Lung (tissue), 11 donors: ENCODE measurements at regions not wholly inside any gene's neighbourhood (a gene's known extent, or its start where the extent isn't known, plus 50 kb on each side); places are given as distances from the start of the nearest gene placed in this dataset.
"Not testable (repeated sequence)": the region's sequence is repeated elsewhere in the genome, so short reads cannot be mapped to it uniquely, and the experiment has no call there.

Experiments
- ATAC-seq: fragments of 200-7000 bp; cut with Tn5 transposase; one replicate; pipeline ENCODE4 v1.9.1; 2020; ENCODE audit warnings: moderate number of reproducible peaks; ENCODE audit not compliant: insufficient read depth, low FRiP score
- DNase-seq, 3 donors: peaks; one replicate each; pipeline ENCODE4 v3.0.0-alpha.2; 2013 to 2017
- H3K27ac ChIP-seq, 2 donors: one replicate each; pipeline ENCODE4 v1.5.1; 2013; ENCODE audit warnings: mild to moderate bottlenecking in 2 of 2, moderate library complexity in 2 of 2, control low read depth in 1 of 2, inconsistent platforms in 1 of 2, low read depth in 1 of 2, low read length in 1 of 2
- H3K27me3 ChIP-seq, 3 donors: one replicate each; pipeline ENCODE4 v1.5.1; 2013; ENCODE audit warnings: low read length in 2 of 3; ENCODE audit not compliant: control insufficient read depth in 3 of 3, insufficient read depth in 3 of 3
- H3K36me3 ChIP-seq, 4 donors: one replicate each; pipeline ENCODE4 v1.5.1; 2013; ENCODE audit warnings: low read length in 4 of 4, mild to moderate bottlenecking in 1 of 4, moderate library complexity in 1 of 4; ENCODE audit not compliant: control insufficient read depth in 4 of 4, insufficient read depth in 4 of 4
- H3K4me1 ChIP-seq, 5 donors: one replicate each; pipeline ENCODE4 v1.5.1; 2013; ENCODE audit warnings: low read length in 5 of 5, mild to moderate bottlenecking in 2 of 5, moderate library complexity in 1 of 5; ENCODE audit not compliant: control insufficient read depth in 5 of 5, insufficient read depth in 5 of 5
- H3K4me3 ChIP-seq: one replicate; pipeline ENCODE4 v1.5.1; 2013; ENCODE audit warnings: mild to moderate bottlenecking, control low read depth, moderate library complexity
- H3K9ac ChIP-seq, 2 donors: one replicate each; pipeline ENCODE4 v1.5.1; 2013; ENCODE audit warnings: low read length in 2 of 2, control low read depth in 1 of 2; ENCODE audit not compliant: insufficient read depth in 1 of 2
- H3K9me3 ChIP-seq, 4 donors: one replicate each; pipeline ENCODE4 v1.5.1; 2013; ENCODE audit warnings: low read length in 3 of 4, mild to moderate bottlenecking in 1 of 4, moderate library complexity in 1 of 4; ENCODE audit not compliant: control insufficient read depth in 4 of 4, insufficient read depth in 3 of 4
- CTCF ChIP-seq: IDR thresholded peaks from 2 replicates; pipeline ENCODE4 v1.5.1; 2012; ENCODE audit warnings: mild to moderate bottlenecking; ENCODE audit errors: control extremely low read depth, extremely low read depth
- WGBS, 2 donors: extraction: QIAGEN DNeasy Blood & Tissue Kit; methylation state at CpG; one replicate each; pipeline ENCODE4 v1.1.7; 2013; 5-methylcytosine and 5-hydroxymethylcytosine counted together
- donor health status: control.
- donor health status: control.
- donor health status: Bipolar disorder and iron deficiency.
- donor health status: healthy.
- donor health status: DM: yes; HTN: yes; CAD: no.

- DNase-seq: no peak
These were observed 566.0 kb downstream of the GBE1 start for GRCh38 chr3:81195478-81195877.

DNA sequence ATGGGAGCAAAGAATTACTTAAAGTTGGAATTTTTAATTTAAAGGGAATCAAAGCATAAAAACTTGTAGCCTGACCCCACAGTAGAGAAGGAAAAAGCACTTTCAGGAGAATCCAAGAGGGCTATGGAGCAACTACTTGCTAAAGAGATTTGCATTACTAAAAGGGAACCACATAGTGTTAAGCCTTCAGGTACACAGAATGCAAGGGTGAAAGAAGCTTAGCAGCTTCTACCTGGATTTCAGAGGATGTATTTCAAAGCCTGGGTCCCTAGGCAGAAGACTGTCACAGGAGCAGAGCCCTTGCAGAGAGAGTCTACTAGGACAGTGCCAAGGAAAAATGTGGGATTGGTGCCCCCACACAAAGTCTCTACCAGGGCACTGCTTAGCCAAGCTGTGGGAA, 575.0 kb downstream of the GBE1 start:
- DNase-seq (no peak), ATAC-seq (no peak)
- Histone ChIP-seq H3K27me3 (no peaks in the 10 kb centered on the region), H3K4me3 (no peak overlapping the region), H3K27ac (no peak overlapping the region), H3K36me3 (no peaks in the 10 kb centered on the region), H3K4me1 (no peaks in the 10 kb centered on the region), H3K9me3 (no peaks in the 10 kb centered on the region), H3K9ac (no peak overlapping the region)
- no peak for TF ChIP-seq CTCF

More at GRCh38 chr3:81195478-81195877, 566.0 kb downstream of the GBE1 start:
- H3K9me3 ChIP-seq: no peaks in the 10 kb centered on the region
- no peak overlapping the region for H3K4me3 ChIP-seq
- ATAC-seq: no peak
- H3K9ac ChIP-seq: no peak overlapping the region
- WGBS, 2 donors: 86 to 90% methylated on average over 1 of the region's 1 CpG
- H3K36me3 ChIP-seq: no peaks in the 10 kb centered on the region
- no peak overlapping the region for H3K27ac ChIP-seq
- H3K27me3 ChIP-seq: no peaks in the 10 kb centered on the region
- no peaks in the 10 kb centered on the region for H3K4me1 ChIP-seq
- no peak for TF ChIP-seq CTCF

DNA sequence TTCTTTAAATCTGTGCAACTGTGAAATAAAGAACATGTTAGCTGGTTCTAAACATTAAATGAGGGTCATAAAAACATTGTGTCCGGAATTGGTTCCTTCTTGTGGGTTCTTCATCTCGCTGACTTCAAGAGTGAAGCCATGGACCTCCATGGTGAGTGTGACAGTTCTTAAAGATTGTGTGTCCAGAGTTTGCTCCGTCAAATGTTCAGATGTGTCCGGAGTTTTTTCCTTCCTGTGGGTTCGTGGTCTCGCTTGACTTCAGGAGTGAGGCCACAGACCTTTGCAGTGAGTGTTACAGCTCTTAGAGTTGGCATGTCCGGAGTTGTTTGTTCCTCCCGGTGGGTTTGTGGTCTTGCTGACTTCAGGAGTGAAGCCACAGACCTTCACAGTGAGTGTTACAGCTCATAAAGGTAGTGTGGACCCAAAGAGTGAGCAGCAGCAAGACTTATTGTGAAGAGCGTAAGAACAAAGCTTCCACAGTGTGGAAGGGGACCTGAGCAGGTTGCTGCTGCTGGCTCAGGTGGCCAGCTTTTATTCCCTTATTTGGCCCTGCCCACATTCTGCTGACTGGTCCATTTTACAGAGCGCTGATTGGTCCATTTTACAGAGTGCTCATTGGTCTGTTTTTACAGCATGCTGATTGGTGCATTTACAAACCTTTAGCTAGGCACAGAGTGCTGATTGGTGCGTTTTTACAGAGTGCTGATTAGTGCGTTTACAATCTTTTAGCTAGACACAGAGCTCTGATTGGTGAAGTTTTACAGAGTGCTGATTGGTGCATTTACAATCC, 579.2 kb downstream of the GBE1 start:
- H3K36me3 ChIP-seq, H3K4me3 ChIP-seq, H3K9me3 ChIP-seq, ATAC-seq, H3K4me1 ChIP-seq, H3K27me3 ChIP-seq, DNase-seq, H3K27ac ChIP-seq, H3K9ac ChIP-seq: not testable (repeated sequence)
- WGBS, 2 donors: 74 to 77% methylated on average over 12 of the region's 12 CpGs

DNA sequence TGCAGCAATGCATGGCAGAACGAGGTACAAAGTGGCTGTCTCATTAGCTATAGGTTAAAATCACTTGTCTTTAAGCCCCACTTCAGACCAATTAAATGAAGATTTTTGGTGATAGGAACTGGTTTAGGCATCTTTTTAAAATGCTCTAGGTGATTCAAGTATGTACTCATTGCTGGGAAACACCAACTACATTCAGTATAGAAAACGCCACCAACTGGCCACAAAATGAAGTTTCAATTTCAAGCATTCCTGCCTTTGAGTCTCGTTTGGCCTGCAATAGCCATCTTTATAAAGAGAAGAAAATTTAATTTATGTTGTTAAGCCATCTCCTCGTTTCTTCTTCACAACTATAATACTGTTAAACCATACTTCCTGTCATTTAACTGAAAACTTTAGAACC, 587.9 kb downstream of the GBE1 start:
- H3K4me3 ChIP-seq: no peak overlapping the region
- WGBS, 2 donors: 47 to 61% methylated on average over 4 of the region's 4 CpGs
- no peak for DNase-seq
- no peak overlapping the region for H3K9ac ChIP-seq
- no peaks in the 10 kb centered on the region for H3K9me3 ChIP-seq
- H3K36me3 ChIP-seq: no peaks in the 10 kb centered on the region
- H3K27ac ChIP-seq: no peak overlapping the region
- no peak for TF ChIP-seq CTCF
- H3K4me1 ChIP-seq: no peaks in the 10 kb centered on the region
- no peak for ATAC-seq
- H3K27me3 ChIP-seq: no peaks in the 10 kb centered on the region
